Panc1 (cell line): ENCODE measurements at regions not wholly inside any gene's neighbourhood (a gene's known extent, or its start where the extent isn't known, plus 50 kb on each side); places are given as distances from the start of the nearest gene placed in this dataset.

Source experiments
- ATAC-seq: fragments of 200-7000 bp; cut with Tn5 transposase; 2 replicates; pipeline ENCODE4 v1.9.1; 2020; ENCODE audit warnings: mild to moderate bottlenecking, moderate library complexity
- BruUV-seq: library from RNA; stranded (reverse); fragments of 400-500 nt; replicated peaks from 2 replicates; lab custom pipeline; 2021; lab: Mats Ljungman, UMichigan
- CTCF ChIA-PET: fragments of 300-600 bp; sonication (Branson Sonifier 250); formaldehyde crosslinking; loops from one replicate; lab custom pipeline; 2022; ENCODE audit warnings: antibody characterized with exemption; lab: Charles Lee
- POLR2A ChIA-PET: fragments of 300-600 bp; sonication (Branson Sonifier 250); formaldehyde crosslinking; loops from one replicate; lab custom pipeline; 2022; ENCODE audit warnings: antibody characterized with exemption; lab: Charles Lee
- DNase-seq: peaks from one replicate; pipeline ENCODE4 v3.0.0-alpha.2; 2010; ENCODE audit warnings: low read depth, low spot score
- H3K27ac ChIP-seq: 2 replicates; pipeline ENCODE4 v1.5.1; 2011; ENCODE audit warnings: mild to moderate bottlenecking, low read length, inconsistent platforms
- H3K27me3 ChIP-seq: fragments of 200-500 bp; sonication (Bioruptor generic); 2 replicates; pipeline ENCODE4 v1.6.0; 2014; ENCODE audit warnings: low read length, inconsistent platforms; ENCODE audit not compliant: control insufficient read depth, insufficient read depth
- H3K36me3 ChIP-seq: fragments of 200-500 bp; sonication (Bioruptor generic); 2 replicates; pipeline ENCODE4 v1.5.1; 2014; ENCODE audit warnings: inconsistent platforms, mild to moderate bottlenecking, low read length, moderate library complexity; ENCODE audit not compliant: control insufficient read depth, insufficient read depth
- H3K4me1 ChIP-seq: 2 replicates; pipeline ENCODE4 v1.5.1; 2011; ENCODE audit warnings: inconsistent platforms, mild to moderate bottlenecking, low read length, moderate library complexity; ENCODE audit not compliant: control insufficient read depth, insufficient read depth
- H3K4me3 ChIP-seq, 2 experiments: 2 replicates each; pipeline ENCODE4 v1.5.1; 2011 to 2012; ENCODE audit warnings: low read depth in 2 of 2, low read length in 2 of 2, mild to moderate bottlenecking in 2 of 2, inconsistent platforms in 1 of 2, moderate library complexity in 1 of 2
- H3K9me3 ChIP-seq: fragments of 200-500 bp; sonication (Bioruptor generic); 2 replicates; pipeline ENCODE4 v1.5.1; 2014; ENCODE audit warnings: low read depth, mild to moderate bottlenecking, inconsistent platforms, low read length, moderate library complexity; ENCODE audit not compliant: control insufficient read depth, insufficient read depth
- CTCF ChIP-seq: fragments of 450-650 bp; IDR thresholded peaks from 2 replicates; pipeline ENCODE4 v1.5.1; 2017; ENCODE audit warnings: mild to moderate bottlenecking
- POLR2AphosphoS5 ChIP-seq: IDR thresholded peaks from 2 replicates; pipeline ENCODE4 v1.6.1; 2012; ENCODE audit warnings: mild to moderate bottlenecking, low read depth, low read length, moderate library complexity
- REST ChIP-seq, 2 experiments: IDR thresholded peaks; 2 replicates each; pipeline ENCODE4 v1.6.1; 2011 to 2012; ENCODE audit warnings: low read depth in 2 of 2, control low read depth in 1 of 2, low read length in 1 of 2, mild to moderate bottlenecking in 1 of 2, moderate library complexity in 1 of 2; ENCODE audit not compliant: insufficient read depth in 1 of 2
- SIN3A ChIP-seq: IDR thresholded peaks from 2 replicates; pipeline ENCODE4 v1.6.1; 2012; ENCODE audit warnings: low read depth, mild to moderate bottlenecking, low read length, moderate library complexity, borderline replicate concordance; ENCODE audit not compliant: insufficient read depth
- TCF7L2 ChIP-seq: IDR thresholded peaks from 2 replicates; pipeline ENCODE4 v1.6.1; 2011; ENCODE audit warnings: mild to moderate bottlenecking, low read depth, low read length, inconsistent platforms
- in situ Hi-C: cut with HindIII; loops from 2 replicates; pipeline ENCODE4 v1.10.0; 2016; ENCODE audit warnings: low sequenced_read_pairs, low pct_unique_long_range_greater_than_20kb
- intact Hi-C: fragments of 100-400 bp; cut with micrococcal nuclease; formaldehyde crosslinking; loops from one replicate; pipeline ENCODE4 v1.10.0; 2022; ENCODE audit not compliant: unreplicated experiment

- intact Hi-C loops (no loop called here), in situ Hi-C loops (no loop called here)
- Histone ChIP-seq H3K4me3 (no peak overlapping the region), H3K4me1 (no peaks in the 10 kb centered on the region), H3K9me3 (0 out of 2 replicates have a peak, but pooled peaks cover 2% of the 10 kb centered on the region), H3K27me3 (no peaks in the 10 kb centered on the region), H3K27ac (no peak overlapping the region), H3K36me3 (no peaks in the 10 kb centered on the region)
- no peak for DNase-seq
- POLR2A ChIA-PET, result no interaction called here
- CTCF ChIA-PET, result no interaction called here
- TF ChIP-seq CTCF (no peak), REST (IDR thresholded peaks at IDR 0.05; ENCODE audit: insufficient read depth in 1 of 2, low read depth in 2 of 2, low read length in 1 of 2) (no peak), SIN3A (no peak), POLR2AphosphoS5 (no peak), TCF7L2 (no peak)
- BruUV-seq, result no TSS peak
- ATAC-seq, result no peak
Observed at GRCh38 chr19:28680111-28680510, 532.8 kb downstream of the UQCRFS1 start.

DNA sequence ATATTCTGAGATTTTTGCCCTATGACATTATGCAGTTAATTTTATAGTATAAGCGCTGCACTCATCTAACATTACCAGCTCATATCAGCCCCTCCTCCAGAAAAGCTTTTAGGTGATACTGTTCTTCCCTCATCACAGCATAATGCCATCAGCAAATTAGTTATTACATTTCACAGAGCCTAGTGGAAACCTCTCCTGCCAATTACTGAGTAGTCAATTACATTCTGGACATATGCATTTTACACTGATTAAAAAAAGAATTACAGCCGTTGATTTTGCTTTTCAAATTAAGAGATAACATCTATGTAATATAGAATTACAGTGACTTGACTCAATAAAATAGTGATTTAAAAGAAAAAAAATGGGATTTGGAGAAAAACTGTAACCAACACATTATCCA lies 542.1 kb downstream of the UQCRFS1 start:
- in situ Hi-C loops, result no loop called here
- TF ChIP-seq REST (IDR thresholded peaks at IDR 0.05; ENCODE audit: insufficient read depth in 1 of 2, low read depth in 2 of 2, low read length in 1 of 2), result no peak
- BruUV-seq, result no TSS peak
- intact Hi-C loops, result no loop called here
- H3K4me1 ChIP-seq, result no peaks in the 10 kb centered on the region
- no peaks in the 10 kb centered on the region for H3K36me3 ChIP-seq
- DNase-seq (no peak), ATAC-seq (no peak)
- no peak overlapping the region for H3K4me3 ChIP-seq
- peaks cover 13% of the 10 kb centered on the region; the same call in 1 of the 2 replicates for H3K9me3 ChIP-seq
- no peaks in the 10 kb centered on the region for H3K27me3 ChIP-seq
- ChIA-PET POLR2A (no interaction called here), CTCF (no interaction called here)
- H3K27ac ChIP-seq, result no peak overlapping the region
